HCT116 (cell line): ENCODE measurements at regions not wholly inside any gene's neighbourhood (a gene's known extent, or its start where the extent isn't known, plus 50 kb on each side); places are given as distances from the start of the nearest gene placed in this dataset.

Source experiments
- ATAC-seq: fragments of 200-7000 bp; cut with Tn5 transposase; 2 replicates; pipeline ENCODE4 v1.9.1; 2020; ENCODE audit warnings: mild to moderate bottlenecking, moderate library complexity
- BruUV-seq: library from RNA; stranded (reverse); fragments of 400-500 nt; replicated peaks from 2 replicates; lab custom pipeline; 2021; lab: Mats Ljungman, UMichigan
- CTCF ChIA-PET: fragments of 300-600 bp; sonication (Branson Sonifier 250); formaldehyde crosslinking; loops from one replicate; lab custom pipeline; 2021; ENCODE audit warnings: antibody characterized with exemption; lab: Charles Lee
- POLR2A ChIA-PET: fragments of 300-600, 350-600 bp; sonication (Branson Sonifier 250); formaldehyde crosslinking; loops from one replicate; lab custom pipeline; 2021; ENCODE audit warnings: antibody characterized with exemption; lab: Charles Lee
- RAD21 ChIA-PET, 2 experiments: fragments of 300-600 bp; sonication (Branson Sonifier 250); formaldehyde crosslinking; loops; one replicate each; lab custom pipeline; 2023; ENCODE audit warnings: low total read pairs in 2 of 2; ENCODE audit not compliant: uncharacterized antibody in 2 of 2, unreplicated experiment in 2 of 2, low non-redundant PET in 1 of 2; lab: Charles Lee
- DNase-seq: peaks from one replicate; pipeline ENCODE4 v3.0.0-alpha.2; 2010; ENCODE audit warnings: low read depth, low spot score
- H2AFZ ChIP-seq: fragments of 200-600 bp; shearing (Covaris generic), sonication (generic); 2 replicates; pipeline ENCODE4 v1.6.1; 2017; ENCODE audit warnings: low read depth, mixed run types, mixed read lengths, antibody characterized with exemption, low read length; ENCODE audit not compliant: poor library complexity, severe bottlenecking
- H3K27ac ChIP-seq: 2 replicates; pipeline ENCODE4 v1.5.1; 2012; ENCODE audit warnings: low read depth, low read length
- H3K27me3 ChIP-seq: fragments of 200-600 bp; sonication (generic); 2 replicates; pipeline ENCODE4 v1.6.1; 2016; ENCODE audit warnings: mixed run types, low read length, mixed read lengths; ENCODE audit not compliant: insufficient read depth
- H3K36me3 ChIP-seq, 2 experiments: fragments of 200-500 bp in 1 of 2; fragments of 200-600 bp in 1 of 2; sonication (Bioruptor generic) in 1 of 2; sonication (generic) in 1 of 2; 2 replicates each; pipeline versions ENCODE4 v1.5.1 to v1.6.1; 2014 to 2016; ENCODE audit warnings: low read length in 2 of 2, inconsistent platforms in 1 of 2, mixed read lengths in 1 of 2, mixed run types in 1 of 2; ENCODE audit not compliant: insufficient read depth in 2 of 2, control insufficient read depth in 1 of 2
- H3K4me1 ChIP-seq, 2 experiments: fragments of 200-600 bp in 1 of 2; sonication (generic) in 1 of 2; 2 replicates each; pipeline versions ENCODE4 v1.5.1 to v1.6.1; 2012 to 2017; ENCODE audit warnings: low read length in 2 of 2, inconsistent platforms in 1 of 2, mild to moderate bottlenecking in 1 of 2, mixed read lengths in 1 of 2, mixed run types in 1 of 2, moderate library complexity in 1 of 2; ENCODE audit not compliant: insufficient read depth in 2 of 2, control insufficient read depth in 1 of 2
- H3K4me2 ChIP-seq: fragments of 200-600 bp; sonication (generic); 2 replicates; pipeline ENCODE4 v1.6.1; 2017; ENCODE audit warnings: mixed run types, low read length, mixed read lengths
- H3K4me3 ChIP-seq, 2 experiments: fragments of 200-600 bp in 1 of 2; sonication (generic) in 1 of 2; replicated peaks in 1 of 2; 2 replicates each; pipeline ENCODE4 v1.5.1; 2011 to 2016; ENCODE audit warnings: low read length in 2 of 2, control low read depth in 1 of 2, low read depth in 1 of 2, mild to moderate bottlenecking in 1 of 2, mixed read lengths in 1 of 2, mixed run types in 1 of 2
- H3K79me2 ChIP-seq: fragments of 200-600 bp; sonication (generic); 2 replicates; pipeline ENCODE4 v1.6.1; 2017; ENCODE audit warnings: mild to moderate bottlenecking, mixed run types, low read length, moderate library complexity, mixed read lengths; ENCODE audit not compliant: insufficient read depth
- H3K9ac ChIP-seq: fragments of 200-600 bp; sonication (generic); 2 replicates; pipeline ENCODE4 v1.6.1; 2016; ENCODE audit warnings: low read length, mixed read lengths
- H3K9me2 ChIP-seq: fragments of 200-600 bp; sonication (generic), shearing (Covaris generic); 2 replicates; pipeline ENCODE4 v1.6.1; 2017; ENCODE audit warnings: mixed run types, mild to moderate bottlenecking, moderate library complexity; ENCODE audit not compliant: insufficient read depth
- H3K9me3 ChIP-seq, 2 experiments: fragments of 200-500 bp in 1 of 2; fragments of 200-600 bp in 1 of 2; sonication (Bioruptor generic) in 1 of 2; sonication (generic) in 1 of 2; 2 replicates each; pipeline ENCODE4 v1.6.1; 2014 to 2017; ENCODE audit warnings: low read length in 2 of 2, mixed read lengths in 2 of 2, inconsistent platforms in 1 of 2, low read depth in 1 of 2, mild to moderate bottlenecking in 1 of 2, mixed run types in 1 of 2, moderate library complexity in 1 of 2; ENCODE audit not compliant: control insufficient read depth in 1 of 2, insufficient read depth in 1 of 2
- H4K20me1 ChIP-seq: fragments of 200-600 bp; sonication (generic), shearing (Covaris generic); 2 replicates; pipeline ENCODE4 v1.6.1; 2017; ENCODE audit warnings: mixed run types, mild to moderate bottlenecking, moderate library complexity; ENCODE audit not compliant: insufficient read depth
- EGR1 ChIP-seq: IDR thresholded peaks from 2 replicates; pipeline ENCODE4 v1.6.1; 2012; ENCODE audit warnings: low read depth
- ELF1 ChIP-seq: IDR thresholded peaks from 2 replicates; pipeline ENCODE4 v1.6.1; 2012; ENCODE audit warnings: low read depth, borderline replicate concordance
- JUND ChIP-seq: IDR thresholded peaks from 2 replicates; pipeline ENCODE4 v1.6.1; 2012
- MAX ChIP-seq: IDR thresholded peaks from 2 replicates; pipeline ENCODE4 v1.6.1; 2012
- POLR2AphosphoS5 ChIP-seq: IDR thresholded peaks from 2 replicates; pipeline ENCODE4 v1.6.1; 2011; ENCODE audit warnings: mild to moderate bottlenecking, low read depth, low read length, moderate library complexity
- RAD21 ChIP-seq: IDR thresholded peaks from 2 replicates; pipeline ENCODE4 v1.6.1; 2012; ENCODE audit warnings: low read depth, mild to moderate bottlenecking
- SIN3A ChIP-seq: IDR thresholded peaks from 2 replicates; pipeline ENCODE4 v1.6.1; 2012; ENCODE audit warnings: low read depth
- SRF ChIP-seq: IDR thresholded peaks from 2 replicates; pipeline ENCODE4 v1.6.1; 2012; ENCODE audit warnings: low read depth
- TCF7L2 ChIP-seq: IDR thresholded peaks from 2 replicates; pipeline ENCODE4 v1.7.0; 2011; ENCODE audit warnings: borderline replicate concordance, inconsistent platforms; ENCODE audit not compliant: insufficient read depth, insufficient read length; ENCODE audit errors: extremely low read depth
- YY1 ChIP-seq: IDR thresholded peaks from 2 replicates; pipeline ENCODE4 v1.6.1; 2011; ENCODE audit warnings: low read length, low read depth, moderate library complexity, mild to moderate bottlenecking; ENCODE audit not compliant: insufficient replicate concordance; ENCODE audit errors: extremely low read depth
- ZNF274 ChIP-seq: fragments of 200-500 bp; sonication (Bioruptor generic); IDR thresholded peaks from 2 replicates; pipeline ENCODE4 v1.6.1; 2014; ENCODE audit warnings: mild to moderate bottlenecking, low read depth, low read length, inconsistent platforms
- intact Hi-C: fragments of 100-400 bp; cut with micrococcal nuclease; formaldehyde crosslinking; loops from 2 replicates; pipeline ENCODE4 v1.10.0; 2022
- TF ChIP-seq, protein P1 (sequence below): IDR thresholded peaks from 2 replicates; pipeline ENCODE4 v1.6.1; 2012; ENCODE audit warnings: low read depth

DNA sequence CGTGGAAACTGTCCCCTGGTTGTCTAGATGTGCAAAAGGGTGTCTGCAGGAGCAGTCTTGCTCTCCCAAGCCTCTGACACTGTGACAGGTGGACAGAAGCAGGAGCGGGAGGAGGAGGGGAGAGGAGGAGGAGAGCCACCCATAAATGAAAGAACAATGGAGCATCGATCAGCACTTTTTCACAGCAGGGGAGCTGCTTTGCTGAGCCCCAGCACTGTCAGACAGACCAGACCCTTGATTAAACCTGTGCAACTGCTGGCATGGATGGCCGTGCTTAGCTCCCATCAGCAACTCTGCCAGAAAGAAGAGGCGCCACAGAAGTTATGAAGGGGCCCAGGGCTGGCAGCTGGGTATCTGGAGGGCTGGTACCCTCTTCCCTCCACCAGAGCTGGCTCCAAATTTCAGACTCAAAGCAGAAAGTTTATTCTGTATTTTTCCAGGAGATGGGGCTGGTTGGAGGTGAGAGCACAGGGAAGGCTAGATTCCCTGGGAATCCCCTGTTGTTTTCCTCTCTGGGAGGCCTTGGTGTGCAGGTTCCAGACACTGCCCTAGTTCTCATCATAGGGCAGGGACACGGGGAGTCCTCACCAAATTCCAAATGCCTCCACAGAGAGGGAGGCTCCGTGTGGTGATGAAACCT is 1192.2 kb downstream of the UQCRFS1 start:
- H3K79me2 ChIP-seq: no peaks in the 10 kb centered on the region
- H3K4me3 ChIP-seq: no peak overlapping the region
- no peak overlapping the region for H3K9ac ChIP-seq
- H3K4me2 ChIP-seq: no peak overlapping the region
- ATAC-seq: no peak
- ChIA-PET RAD21 (no interaction called here), CTCF (no interaction called here), POLR2A (no interaction called here)
- no peaks in the 10 kb centered on the region for H3K9me2 ChIP-seq
- peaks cover 0 to 31% of the 10 kb centered on the region in 2 experiments; a peak in 2 of 4 replicates for H3K9me3 ChIP-seq
- H3K36me3 ChIP-seq: no peaks in the 10 kb centered on the region
- TF ChIP-seq RAD21 (no peak), EGR1 (no peak), SIN3A (no peak), JUND (no peak), MAX (no peak), ZNF274 (no peak), SRF (no peak), TCF7L2 (no peak), ELF1 (no peak), YY1 (no peak), POLR2AphosphoS5 (no peak)
- TF ChIP-seq, protein P1, sequence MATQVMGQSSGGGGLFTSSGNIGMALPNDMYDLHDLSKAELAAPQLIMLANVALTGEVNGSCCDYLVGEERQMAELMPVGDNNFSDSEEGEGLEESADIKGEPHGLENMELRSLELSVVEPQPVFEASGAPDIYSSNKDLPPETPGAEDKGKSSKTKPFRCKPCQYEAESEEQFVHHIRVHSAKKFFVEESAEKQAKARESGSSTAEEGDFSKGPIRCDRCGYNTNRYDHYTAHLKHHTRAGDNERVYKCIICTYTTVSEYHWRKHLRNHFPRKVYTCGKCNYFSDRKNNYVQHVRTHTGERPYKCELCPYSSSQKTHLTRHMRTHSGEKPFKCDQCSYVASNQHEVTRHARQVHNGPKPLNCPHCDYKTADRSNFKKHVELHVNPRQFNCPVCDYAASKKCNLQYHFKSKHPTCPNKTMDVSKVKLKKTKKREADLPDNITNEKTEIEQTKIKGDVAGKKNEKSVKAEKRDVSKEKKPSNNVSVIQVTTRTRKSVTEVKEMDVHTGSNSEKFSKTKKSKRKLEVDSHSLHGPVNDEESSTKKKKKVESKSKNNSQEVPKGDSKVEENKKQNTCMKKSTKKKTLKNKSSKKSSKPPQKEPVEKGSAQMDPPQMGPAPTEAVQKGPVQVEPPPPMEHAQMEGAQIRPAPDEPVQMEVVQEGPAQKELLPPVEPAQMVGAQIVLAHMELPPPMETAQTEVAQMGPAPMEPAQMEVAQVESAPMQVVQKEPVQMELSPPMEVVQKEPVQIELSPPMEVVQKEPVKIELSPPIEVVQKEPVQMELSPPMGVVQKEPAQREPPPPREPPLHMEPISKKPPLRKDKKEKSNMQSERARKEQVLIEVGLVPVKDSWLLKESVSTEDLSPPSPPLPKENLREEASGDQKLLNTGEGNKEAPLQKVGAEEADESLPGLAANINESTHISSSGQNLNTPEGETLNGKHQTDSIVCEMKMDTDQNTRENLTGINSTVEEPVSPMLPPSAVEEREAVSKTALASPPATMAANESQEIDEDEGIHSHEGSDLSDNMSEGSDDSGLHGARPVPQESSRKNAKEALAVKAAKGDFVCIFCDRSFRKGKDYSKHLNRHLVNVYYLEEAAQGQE: no peak
- no peak for DNase-seq
- H3K27ac ChIP-seq: no peak overlapping the region
- intact Hi-C loops: no loop called here
- H4K20me1 ChIP-seq: no peaks in the 10 kb centered on the region
- no TSS peak for BruUV-seq
- no peaks in the 10 kb centered on the region for H3K4me1 ChIP-seq
- H2AFZ ChIP-seq: no peak overlapping the region
- no peaks in the 10 kb centered on the region for H3K27me3 ChIP-seq
